Right lobe of liver (tissue), 4 donors: ENCODE measurements at regions not wholly inside any gene's neighbourhood (a gene's known extent, or its start where the extent isn't known, plus 50 kb on each side); places are given as distances from the start of the nearest gene placed in this dataset.
"Not testable (repeated sequence)": the region's sequence is repeated elsewhere in the genome, so short reads cannot be mapped to it uniquely, and the experiment has no call there.

Source experiments
- CTCF ChIP-seq, 4 donors: fragments of 200-600 bp in 3 of 4; fragments of 450-650 bp in 1 of 4; IDR thresholded peaks; one replicate each; pipeline versions ENCODE4 v1.5.1 to v1.8.0; 2016 to 2022; ENCODE audit warnings: antibody characterized with exemption in 4 of 4, mild to moderate bottlenecking in 2 of 4
- POLR2A ChIP-seq: fragments of 450-650 bp; IDR thresholded peaks from one replicate; pipeline ENCODE4 v1.6.1; 2017; ENCODE audit warnings: antibody characterized with exemption, mild to moderate bottlenecking
- donor health status: DM: no; HTN: no; CAD: no.
- donor health status: DM: no; HTN: no; CAD: no.
- donor health status: DM: no; HTN: yes; CAD: no.

GRCh38 chr6:144795022-144795421 lies 509.9 kb downstream of the UTRN start:
- not testable (repeated sequence) for TF ChIP-seq POLR2A; CTCF (IDR thresholded peaks at IDR 0.05)
